GM12878 (cell line): ENCODE measurements at regions not wholly inside any gene's neighbourhood (a gene's known extent, or its start where the extent isn't known, plus 50 kb on each side); places are given as distances from the start of the nearest gene placed in this dataset.

Experiments used
- ATAC-seq: fragments of 200-7000 bp; cut with Tn5 transposase; 3 replicates; pipeline ENCODE4 v1.9.1; 2020; ENCODE audit warnings: mild to moderate bottlenecking, moderate library complexity
- BruUV-seq: library from RNA; stranded (reverse); fragments of 400-500 nt; replicated peaks from 2 replicates; lab custom pipeline; 2021; lab: Mats Ljungman, UMichigan
- CTCF ChIA-PET: fragments of 300-600 bp; sonication (Branson Sonifier 250); formaldehyde crosslinking; extraction: SDS; loops from one replicate; lab custom pipeline; 2021; ENCODE audit warnings: inconsistent platforms; lab: Yijun Ruan, JAX
- POLR2A ChIA-PET: fragments of 350-600 bp; formaldehyde crosslinking; extraction: SDS; loops from one replicate; lab custom pipeline; 2021; ENCODE audit warnings: inconsistent platforms; lab: Charles Lee
- RAD21 ChIA-PET: fragments of 300-600 bp; sonication (Branson Sonifier 250); formaldehyde crosslinking; loops from one replicate; lab custom pipeline; 2023; ENCODE audit warnings: antibody characterized with exemption; ENCODE audit not compliant: unreplicated experiment; lab: Charles Lee
- SMC1A ChIA-PET: fragments of 300-600 bp; sonication (Branson Sonifier 250); formaldehyde crosslinking; loops from one replicate; lab custom pipeline; 2023; ENCODE audit not compliant: unreplicated experiment, uncharacterized antibody; lab: Charles Lee
- DNase-seq: peaks from one replicate; pipeline ENCODE4 v3.0.0-alpha.2; 2011; ENCODE audit warnings: low read depth, low spot score
- FAIRE-seq: peaks from 3 replicates; lab custom pipeline; 2011; peaks lifted over from hg19 to GRCh38; lab: Jason Lieb, UNC
- H2AFZ ChIP-seq: 2 replicates; pipeline ENCODE4 v1.6.0; 2011; ENCODE audit warnings: low read depth, low read length, control low read depth; ENCODE audit not compliant: control insufficient read depth
- H3K27ac ChIP-seq: 2 replicates; pipeline ENCODE4 v1.5.1; 2011; ENCODE audit warnings: control low read depth; ENCODE audit not compliant: control insufficient read depth, insufficient read depth
- H3K27me3 ChIP-seq, 2 experiments: replicated peaks in 1 of 2; 2 replicates each; pipeline versions ENCODE4 v1.6.0 to v1.6.1; 2011; ENCODE audit warnings: low read length in 1 of 2; ENCODE audit not compliant: control insufficient read depth in 2 of 2, insufficient read depth in 2 of 2
- H3K36me3 ChIP-seq, 2 experiments: 2 replicates each; pipeline ENCODE4 v1.5.1; 2011; ENCODE audit warnings: low read length in 1 of 2; ENCODE audit not compliant: control insufficient read depth in 2 of 2, insufficient read depth in 2 of 2
- H3K4me1 ChIP-seq: 2 replicates; pipeline ENCODE4 v1.6.1; 2011; ENCODE audit warnings: mild to moderate bottlenecking, low read length, moderate library complexity, mixed read lengths; ENCODE audit not compliant: control insufficient read depth, insufficient read depth
- H3K4me2 ChIP-seq: 2 replicates; pipeline ENCODE4 v1.6.0; 2011; ENCODE audit warnings: control low read depth; ENCODE audit not compliant: control insufficient read depth, insufficient read depth
- H3K4me3 ChIP-seq: fragments of 200-600 bp; sonication (generic); 2 replicates; pipeline ENCODE4 v1.5.1; 2016
- H3K79me2 ChIP-seq: 2 replicates; pipeline ENCODE4 v1.6.0; 2011; ENCODE audit warnings: low read length; ENCODE audit not compliant: control insufficient read depth, insufficient read depth
- H3K9ac ChIP-seq: 2 replicates; pipeline ENCODE4 v1.8.0; 2011; ENCODE audit warnings: low read length, control low read depth, mixed read lengths; ENCODE audit not compliant: control insufficient read depth, insufficient read depth
- H3K9me3 ChIP-seq: replicated peaks from 3 replicates; pipeline ENCODE4 v1.5.1; 2011; ENCODE audit warnings: mild to moderate bottlenecking, low read length; ENCODE audit not compliant: control insufficient read depth, insufficient read depth
- H4K20me1 ChIP-seq: 2 replicates; pipeline ENCODE4 v1.6.0; 2011; ENCODE audit not compliant: control insufficient read depth, insufficient read depth
- HSF1 ChIP-seq: fragments of 150-350 bp; IDR thresholded peaks from 2 replicates; pipeline ENCODE4 v1.6.1; 2014; ENCODE audit warnings: mild to moderate bottlenecking, low read depth, low read length
- NFIC ChIP-seq: IDR thresholded peaks from 2 replicates; pipeline ENCODE4 v1.6.1; 2012; ENCODE audit warnings: low read depth, mild to moderate bottlenecking, inconsistent platforms, low read length, moderate library complexity
- NKRF ChIP-seq: fragments of 450-650 bp; conservative IDR thresholded peaks from 2 replicates; pipeline ENCODE4 v1.6.1; 2017; ENCODE audit warnings: mild to moderate bottlenecking, moderate library complexity
- REST ChIP-seq: IDR thresholded peaks from 2 replicates; pipeline ENCODE4 v1.6.1; 2012; ENCODE audit warnings: mild to moderate bottlenecking, low read depth, low read length
- ZBTB4 ChIP-seq: fragments of 450-650 bp; formaldehyde crosslinking; IDR thresholded peaks from 2 replicates; pipeline ENCODE4 v1.4.0; 2022; ENCODE audit warnings: mild to moderate bottlenecking, moderate library complexity
- WGBS: methylation state at CpG from one replicate; pipeline ENCODE4 v1.1.6; 2016; ENCODE audit warnings: low lambda C conversion rate; ENCODE audit not compliant: insufficient replicate concordance, insufficient coverage; ENCODE audit errors: missing lambda C conversion rate; 5-methylcytosine and 5-hydroxymethylcytosine counted together
- in situ Hi-C: fragments of 300-500 bp; cut with MboI; formaldehyde crosslinking; loops from 9 replicates; pipeline ENCODE4 v1.14.3; 2018; ENCODE audit warnings: mixed read lengths
- intact Hi-C: fragments of 100-400 bp; cut with micrococcal nuclease; formaldehyde crosslinking; loops from one replicate; pipeline ENCODE4 v1.14.2; 2022; ENCODE audit not compliant: unreplicated experiment
- TF ChIP-seq, protein P1 (sequence below): fragments of 450-650 bp; IDR thresholded peaks from 2 replicates; pipeline ENCODE4 v1.6.1; 2017; ENCODE audit warnings: mild to moderate bottlenecking, moderate library complexity

- TF ChIP-seq ZBTB4: no peak
Observed at GRCh38 chr4:174062831-174063230, 220.6 kb downstream of the FBXO8 start (continued).

GRCh38 chr4:174061026-174061425 is 222.4 kb downstream of the FBXO8 start:
- H3K4me2 ChIP-seq: no peak overlapping the region
- H4K20me1 ChIP-seq: no peaks in the 10 kb centered on the region
- no TSS peak for BruUV-seq
- H3K9me3 ChIP-seq: no peaks in the 10 kb centered on the region
- ChIA-PET POLR2A (no interaction called here), CTCF (no interaction called here), SMC1A (no interaction called here), RAD21 (no interaction called here)
- DNase-seq: no peak
- no peak for FAIRE-seq
- H3K36me3 ChIP-seq: no peaks in the 10 kb centered on the region
- no peaks in the 10 kb centered on the region for H3K4me1 ChIP-seq
- H2AFZ ChIP-seq: no peak overlapping the region
- no peaks in the 10 kb centered on the region for H3K27me3 ChIP-seq
- intact Hi-C loops: no loop called here
- ATAC-seq: no peak
- WGBS: 45% methylated on average over 2 of the region's 2 CpGs
- H3K4me3 ChIP-seq: no peak overlapping the region
- no peaks in the 10 kb centered on the region for H3K79me2 ChIP-seq
- in situ Hi-C loops: no loop called here
- H3K9ac ChIP-seq: no peak overlapping the region
- H3K27ac ChIP-seq: no peak overlapping the region
- TF ChIP-seq, protein P1, sequence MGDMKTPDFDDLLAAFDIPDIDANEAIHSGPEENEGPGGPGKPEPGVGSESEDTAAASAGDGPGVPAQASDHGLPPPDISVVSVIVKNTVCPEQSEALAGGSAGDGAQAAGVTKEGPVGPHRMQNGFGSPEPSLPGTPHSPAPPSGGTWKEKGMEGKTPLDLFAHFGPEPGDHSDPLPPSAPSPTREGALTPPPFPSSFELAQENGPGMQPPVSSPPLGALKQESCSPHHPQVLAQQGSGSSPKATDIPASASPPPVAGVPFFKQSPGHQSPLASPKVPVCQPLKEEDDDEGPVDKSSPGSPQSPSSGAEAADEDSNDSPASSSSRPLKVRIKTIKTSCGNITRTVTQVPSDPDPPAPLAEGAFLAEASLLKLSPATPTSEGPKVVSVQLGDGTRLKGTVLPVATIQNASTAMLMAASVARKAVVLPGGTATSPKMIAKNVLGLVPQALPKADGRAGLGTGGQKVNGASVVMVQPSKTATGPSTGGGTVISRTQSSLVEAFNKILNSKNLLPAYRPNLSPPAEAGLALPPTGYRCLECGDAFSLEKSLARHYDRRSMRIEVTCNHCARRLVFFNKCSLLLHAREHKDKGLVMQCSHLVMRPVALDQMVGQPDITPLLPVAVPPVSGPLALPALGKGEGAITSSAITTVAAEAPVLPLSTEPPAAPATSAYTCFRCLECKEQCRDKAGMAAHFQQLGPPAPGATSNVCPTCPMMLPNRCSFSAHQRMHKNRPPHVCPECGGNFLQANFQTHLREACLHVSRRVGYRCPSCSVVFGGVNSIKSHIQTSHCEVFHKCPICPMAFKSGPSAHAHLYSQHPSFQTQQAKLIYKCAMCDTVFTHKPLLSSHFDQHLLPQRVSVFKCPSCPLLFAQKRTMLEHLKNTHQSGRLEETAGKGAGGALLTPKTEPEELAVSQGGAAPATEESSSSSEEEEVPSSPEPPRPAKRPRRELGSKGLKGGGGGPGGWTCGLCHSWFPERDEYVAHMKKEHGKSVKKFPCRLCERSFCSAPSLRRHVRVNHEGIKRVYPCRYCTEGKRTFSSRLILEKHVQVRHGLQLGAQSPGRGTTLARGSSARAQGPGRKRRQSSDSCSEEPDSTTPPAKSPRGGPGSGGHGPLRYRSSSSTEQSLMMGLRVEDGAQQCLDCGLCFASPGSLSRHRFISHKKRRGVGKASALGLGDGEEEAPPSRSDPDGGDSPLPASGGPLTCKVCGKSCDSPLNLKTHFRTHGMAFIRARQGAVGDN: no peak
- TF ChIP-seq HSF1 (no peak), NKRF (no peak), NFIC (no peak), REST (no peak)
